ENCODE measurements at regions not wholly inside any gene's neighbourhood (a gene's known extent, or its start where the extent isn't known, plus 50 kb on each side); places are given as distances from the start of the nearest gene placed in this dataset.

DNA sequence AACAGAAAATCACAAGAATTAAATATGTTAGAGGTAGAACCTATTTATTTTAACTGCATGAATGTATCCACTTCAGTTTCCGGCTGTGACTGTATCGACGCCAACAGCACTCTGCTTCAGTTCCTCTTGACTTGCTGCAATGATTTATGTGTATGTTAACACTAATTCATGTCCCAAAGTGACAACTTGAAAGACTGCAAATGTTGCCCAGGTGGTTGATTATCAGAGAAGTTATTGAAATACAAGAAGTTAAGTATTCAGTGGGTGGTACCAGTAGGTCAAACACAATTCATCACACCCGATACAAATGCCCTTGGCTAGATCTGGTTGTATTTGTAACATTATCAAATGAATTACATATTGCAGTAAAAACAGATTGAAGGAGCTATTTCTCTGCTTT is 622.7 kb upstream of the CDH18 start:
- Histone ChIP-seq H3K4me3 (ENCODE audit: low read length) (no peak overlapping the region), H3K9me3 (replicated peaks; ENCODE audit: insufficient read depth, low read length) (no peaks in the 10 kb centered on the region), H3K4me1 (ENCODE audit: low read length) (no peaks in the 10 kb centered on the region), H3K27me3 (replicated peaks; ENCODE audit: insufficient read depth, low read length) (no peaks in the 10 kb centered on the region), H3K27ac (ENCODE audit: low read length) (no peak overlapping the region), H3K9me2 (replicated peaks; ENCODE audit: insufficient read depth, low read length) (no peaks in the 10 kb centered on the region), H3K9ac (ENCODE audit: low read length) (no peak overlapping the region), H3K36me3 (replicated peaks; ENCODE audit: insufficient read depth, low read length) (no peaks in the 10 kb centered on the region), H4K20me1 (ENCODE audit: insufficient read depth, low read length) (no peaks in the 10 kb centered on the region), H3K79me2 (ENCODE audit: low read length) (no peaks in the 10 kb centered on the region), H3K4me2 (ENCODE audit: low read depth, low read length) (no peak overlapping the region), H2AFZ (ENCODE audit: low read length) (no peak overlapping the region), H3F3A (ENCODE audit: insufficient read depth, low read length) (no peaks in the 10 kb centered on the region)
- TF ChIP-seq EZH2phosphoT487 (IDR thresholded peaks at IDR 0.05; ENCODE audit: low read length), result no peak
- TF ChIP-seq EZH2 (optimal IDR thresholded peaks at IDR 0.05; ENCODE audit: low read depth, low read length), result no peak
- TF ChIP-seq, protein P1, sequence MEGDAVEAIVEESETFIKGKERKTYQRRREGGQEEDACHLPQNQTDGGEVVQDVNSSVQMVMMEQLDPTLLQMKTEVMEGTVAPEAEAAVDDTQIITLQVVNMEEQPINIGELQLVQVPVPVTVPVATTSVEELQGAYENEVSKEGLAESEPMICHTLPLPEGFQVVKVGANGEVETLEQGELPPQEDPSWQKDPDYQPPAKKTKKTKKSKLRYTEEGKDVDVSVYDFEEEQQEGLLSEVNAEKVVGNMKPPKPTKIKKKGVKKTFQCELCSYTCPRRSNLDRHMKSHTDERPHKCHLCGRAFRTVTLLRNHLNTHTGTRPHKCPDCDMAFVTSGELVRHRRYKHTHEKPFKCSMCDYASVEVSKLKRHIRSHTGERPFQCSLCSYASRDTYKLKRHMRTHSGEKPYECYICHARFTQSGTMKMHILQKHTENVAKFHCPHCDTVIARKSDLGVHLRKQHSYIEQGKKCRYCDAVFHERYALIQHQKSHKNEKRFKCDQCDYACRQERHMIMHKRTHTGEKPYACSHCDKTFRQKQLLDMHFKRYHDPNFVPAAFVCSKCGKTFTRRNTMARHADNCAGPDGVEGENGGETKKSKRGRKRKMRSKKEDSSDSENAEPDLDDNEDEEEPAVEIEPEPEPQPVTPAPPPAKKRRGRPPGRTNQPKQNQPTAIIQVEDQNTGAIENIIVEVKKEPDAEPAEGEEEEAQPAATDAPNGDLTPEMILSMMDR (IDR thresholded peaks at IDR 0.05; ENCODE audit: low read length), result no peak
- no peak for DNase-seq

DNA sequence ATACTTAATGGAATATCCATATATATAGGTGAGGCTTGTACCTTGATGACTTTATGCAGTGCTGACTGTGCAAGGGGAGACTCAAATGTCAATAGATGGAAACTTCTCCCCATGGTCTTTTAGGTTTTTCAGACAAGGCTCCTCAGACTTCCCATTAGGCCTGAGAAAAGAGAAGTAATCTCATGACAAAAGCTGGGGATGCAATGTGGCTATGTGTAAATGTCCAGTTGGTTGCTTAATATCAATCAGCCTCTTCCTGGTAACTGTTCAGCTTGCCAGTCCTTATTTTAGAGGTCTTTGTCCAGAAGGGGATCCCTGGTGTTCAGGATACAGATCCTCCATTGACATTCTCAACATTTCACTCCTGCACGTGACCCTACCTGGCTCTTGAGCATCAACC is 621.1 kb upstream of the CDH18 start:
- TF ChIP-seq, protein P1 (IDR thresholded peaks at IDR 0.05; ENCODE audit: low read length), result no peak
- TF ChIP-seq EZH2 (optimal IDR thresholded peaks at IDR 0.05; ENCODE audit: low read depth, low read length), result no peak
- no peak for TF ChIP-seq EZH2phosphoT487 (IDR thresholded peaks at IDR 0.05; ENCODE audit: low read length)
- Histone ChIP-seq H3K9me3 (replicated peaks; ENCODE audit: insufficient read depth, low read length) (no peaks in the 10 kb centered on the region), H3K4me2 (ENCODE audit: low read depth, low read length) (no peak overlapping the region), H3K4me3 (ENCODE audit: low read length) (no peak overlapping the region), H3K4me1 (ENCODE audit: low read length) (no peaks in the 10 kb centered on the region), H3F3A (ENCODE audit: insufficient read depth, low read length) (no peaks in the 10 kb centered on the region), H3K9ac (ENCODE audit: low read length) (no peak overlapping the region), H3K9me2 (replicated peaks; ENCODE audit: insufficient read depth, low read length) (no peaks in the 10 kb centered on the region), H4K20me1 (ENCODE audit: insufficient read depth, low read length) (no peaks in the 10 kb centered on the region), H3K36me3 (replicated peaks; ENCODE audit: insufficient read depth, low read length) (no peaks in the 10 kb centered on the region), H3K27me3 (replicated peaks; ENCODE audit: insufficient read depth, low read length) (no peaks in the 10 kb centered on the region), H2AFZ (ENCODE audit: low read length) (no peak overlapping the region), H3K79me2 (ENCODE audit: low read length) (no peaks in the 10 kb centered on the region), H3K27ac (ENCODE audit: low read length) (no peak overlapping the region)
- no peak for DNase-seq

DNA sequence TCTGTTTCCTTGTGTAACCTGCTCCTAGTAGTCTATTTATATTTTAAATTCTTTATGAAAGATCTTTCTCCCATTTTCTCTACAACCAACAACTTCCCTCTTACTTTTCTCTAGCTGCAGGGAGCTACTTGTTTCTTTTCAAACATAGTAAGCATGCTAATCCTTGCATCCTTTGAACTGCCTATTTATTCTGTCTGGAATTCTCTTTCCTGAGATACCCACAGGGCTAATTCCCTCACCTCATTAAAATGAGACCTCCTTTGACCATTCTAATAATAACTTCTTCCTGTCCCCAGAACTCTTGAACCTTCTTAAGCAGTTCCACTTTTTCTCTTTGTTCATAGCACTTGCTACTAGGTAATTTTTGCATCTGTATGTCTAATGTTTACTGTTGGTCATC is 620.6 kb upstream of the CDH18 start:
- Histone ChIP-seq H4K20me1 (ENCODE audit: insufficient read depth, low read length) (no peaks in the 10 kb centered on the region), H3F3A (ENCODE audit: insufficient read depth, low read length) (no peaks in the 10 kb centered on the region), H2AFZ (ENCODE audit: low read length) (no peak overlapping the region), H3K27me3 (replicated peaks; ENCODE audit: insufficient read depth, low read length) (no peaks in the 10 kb centered on the region), H3K9ac (ENCODE audit: low read length) (no peak overlapping the region), H3K9me3 (replicated peaks; ENCODE audit: insufficient read depth, low read length) (no peaks in the 10 kb centered on the region), H3K4me1 (ENCODE audit: low read length) (no peaks in the 10 kb centered on the region), H3K4me2 (ENCODE audit: low read depth, low read length) (no peak overlapping the region), H3K9me2 (replicated peaks; ENCODE audit: insufficient read depth, low read length) (no peaks in the 10 kb centered on the region), H3K27ac (ENCODE audit: low read length) (no peak overlapping the region), H3K4me3 (ENCODE audit: low read length) (no peak overlapping the region), H3K36me3 (replicated peaks; ENCODE audit: insufficient read depth, low read length) (no peaks in the 10 kb centered on the region), H3K79me2 (ENCODE audit: low read length) (no peaks in the 10 kb centered on the region)
- no peak for DNase-seq
- TF ChIP-seq, protein P1 (IDR thresholded peaks at IDR 0.05; ENCODE audit: low read length), result no peak
- TF ChIP-seq EZH2phosphoT487 (IDR thresholded peaks at IDR 0.05; ENCODE audit: low read length) (no peak), EZH2 (optimal IDR thresholded peaks at IDR 0.05; ENCODE audit: low read depth, low read length) (no peak)

Data from MM.1S (cell line).